ENCODE measurements at regions not wholly inside any gene's neighbourhood (a gene's known extent, or its start where the extent isn't known, plus 50 kb on each side); places are given as distances from the start of the nearest gene placed in this dataset.
"Not testable (repeated sequence)": the region's sequence is repeated elsewhere in the genome, so short reads cannot be mapped to it uniquely, and the experiment has no call there.

- no peak for DNase-seq
These were observed 1241.9 kb downstream of the UQCRFS1 start for GRCh38 chr19:27971071-27971470.

GRCh38 chr19:27966390-27966816 lies 1246.5 kb downstream of the UQCRFS1 start:
- no peak for DNase-seq

GRCh38 chr19:27964185-27964584 lies 1248.8 kb downstream of the UQCRFS1 start:
- DNase-seq, result no peak

- DNase-seq, result no peak
These were observed 1250.7 kb downstream of the UQCRFS1 start for GRCh38 chr19:27962264-27962663.

GRCh38 chr19:27955485-27956480 lies 1257.2 kb downstream of the UQCRFS1 start:
- DNase-seq, result no peak

- not testable (repeated sequence) for DNase-seq
These were observed 1270.3 kb downstream of the UQCRFS1 start for GRCh38 chr19:27942607-27943006.

- DNase-seq, result no peak
These were observed 1276.8 kb downstream of the UQCRFS1 start for GRCh38 chr19:27936139-27936538.

- no peak for DNase-seq
These were observed 1277.3 kb downstream of the UQCRFS1 start for GRCh38 chr19:27935669-27936068.

GRCh38 chr19:27929399-27929798 lies 1283.6 kb downstream of the UQCRFS1 start:
- DNase-seq, result no peak

- DNase-seq, result no peak
These were observed 1287.7 kb downstream of the UQCRFS1 start for GRCh38 chr19:27925202-27925601.

- DNase-seq, result no peak
These were observed 1290.0 kb downstream of the UQCRFS1 start for GRCh38 chr19:27922970-27923369.

- no peak for DNase-seq
These were observed 1292.2 kb downstream of the UQCRFS1 start for GRCh38 chr19:27920774-27921173.

GRCh38 chr19:27918818-27919217 lies 1294.1 kb downstream of the UQCRFS1 start:
- DNase-seq, result no peak

- no peak for DNase-seq
These were observed 1301.6 kb downstream of the UQCRFS1 start for GRCh38 chr19:27911122-27911898.

- no peak for DNase-seq
These were observed 1303.1 kb downstream of the UQCRFS1 start for GRCh38 chr19:27909861-27910260.

GRCh38 chr19:27909185-27909840 lies 1303.6 kb downstream of the UQCRFS1 start:
- no peak for DNase-seq

GRCh38 chr19:27906081-27906480 lies 1306.9 kb downstream of the UQCRFS1 start:
- DNase-seq, result no peak

- DNase-seq, result no peak
These were observed 1307.9 kb downstream of the UQCRFS1 start for GRCh38 chr19:27905074-27905473.

- DNase-seq, result no peak
These were observed 1311.9 kb downstream of the UQCRFS1 start for GRCh38 chr19:27901078-27901477.

- no peak for DNase-seq
These were observed 1316.9 kb downstream of the UQCRFS1 start for GRCh38 chr19:27896091-27896490.

- no peak for DNase-seq
These were observed 1317.8 kb downstream of the UQCRFS1 start for GRCh38 chr19:27894906-27895754.

GRCh38 chr19:27892500-27892899 lies 1320.5 kb downstream of the UQCRFS1 start:
- DNase-seq, result no peak

Data from CD4-positive, alpha-beta T cell treated with Interleukin-21 for 1 hour (primary cell).